ENCODE measurements at regions not wholly inside any gene's neighbourhood (a gene's known extent, or its start where the extent isn't known, plus 50 kb on each side); places are given as distances from the start of the nearest gene placed in this dataset.

DNA sequence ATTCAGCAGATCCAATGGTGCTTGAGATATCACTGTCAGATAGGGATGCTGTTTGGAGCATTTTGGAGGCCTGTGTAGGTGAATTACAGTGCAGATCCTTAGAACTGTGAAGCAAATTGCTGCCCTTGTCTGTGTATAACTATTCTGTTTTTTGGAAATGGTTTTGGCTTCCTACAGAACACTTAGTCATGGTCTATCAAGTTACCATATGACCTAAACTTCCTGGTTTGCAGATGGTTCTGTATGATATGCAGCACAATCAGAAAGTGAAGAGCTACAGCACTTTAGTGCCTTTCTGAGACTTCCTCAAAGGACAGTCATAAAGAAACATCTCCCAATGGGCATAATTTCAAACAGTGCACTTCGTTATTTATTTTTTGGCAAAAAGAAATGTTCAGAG is 688.6 kb downstream of the SH3BGRL start:
- no peak overlapping the region for H4K5ac ChIP-seq (ENCODE audit: low read depth, low read length)
- H3K23ac ChIP-seq (ENCODE audit: low read depth, low read length), result no peak overlapping the region
- no peaks in the 10 kb centered on the region for H4K20me1 ChIP-seq (ENCODE audit: insufficient read depth, low read length)
- no peak overlapping the region for H2AK9ac ChIP-seq (replicated peaks; ENCODE audit: low read depth, low read length, poor library complexity)
- H3K4me1 ChIP-seq (ENCODE audit: control insufficient read depth, insufficient read depth, low read length), result no peaks in the 10 kb centered on the region
- H3K4ac ChIP-seq (ENCODE audit: low read depth, low read length), result no peak overlapping the region
- no TSS peak for BruUV-seq (replicated peaks)
- no peak overlapping the region for H2BK5ac ChIP-seq (ENCODE audit: low read depth, low read length, poor library complexity, severe bottlenecking)
- no peak overlapping the region for H3K18ac ChIP-seq (ENCODE audit: low read depth, low read length)
- H4K8ac ChIP-seq (ENCODE audit: low read depth in 2 of 2, low read length in 2 of 2), result no peak overlapping the region
- DNase-seq, result no peak
- no peak overlapping the region for H3K56ac ChIP-seq (ENCODE audit: extremely low read depth, insufficient read depth, low read length)
- ATAC-seq (ENCODE audit: low read depth), result no peak
- H3K9me3 ChIP-seq (ENCODE audit: control insufficient read depth, insufficient read depth, low read length), result no peaks in the 10 kb centered on the region
- no peaks in the 10 kb centered on the region for H3K36me3 ChIP-seq (ENCODE audit: control insufficient read depth, insufficient read depth, low read length)
- dilution Hi-C loops (cut with HindIII; ENCODE audit: low sequenced_read_pairs, unreplicated experiment) (no loop called here), intact Hi-C loops (cut with micrococcal nuclease) (no loop called here), in situ Hi-C loops (cut with MboI; ENCODE audit: low sequenced_read_pairs) (no loop called here)
- H3K4me2 ChIP-seq (ENCODE audit: low read depth, low read length), result no peak overlapping the region
- H3K27ac ChIP-seq (ENCODE audit: insufficient read depth, low read length), result no peak overlapping the region
- ChIA-PET CTCF (interaction anchor here (0.6 kb wide), 1 partner anchor 1274 kb away, joined by 4 read pairs; no protein-coding TSS in a partner anchor), POLR2A (ENCODE audit: unreplicated experiment) (no interaction called here)
- no peak overlapping the region for H2AK5ac ChIP-seq (ENCODE audit: low read depth, low read length)
- H3K27me3 ChIP-seq (ENCODE audit: control insufficient read depth, insufficient read depth, low read length), result no peaks in the 10 kb centered on the region
- H3K4me3 ChIP-seq (ENCODE audit: insufficient read depth, low read depth, low read length), result no peak overlapping the region
- H3K79me1 ChIP-seq (ENCODE audit: low read depth in 1 of 2, low read length in 2 of 2), result no peaks in the 10 kb centered on the region
- H2BK15ac ChIP-seq (ENCODE audit: low read depth, low read length), result no peak overlapping the region
- no peak overlapping the region for H2BK120ac ChIP-seq (ENCODE audit: low read depth, low read length)
- H3K9me1 ChIP-seq (ENCODE audit: insufficient read depth, low read length), result no peaks in the 10 kb centered on the region
- no peak overlapping the region for H2BK20ac ChIP-seq (ENCODE audit: low read depth, low read length)
- no peak overlapping the region for H2AFZ ChIP-seq (replicated peaks; ENCODE audit: low read length, poor library complexity)
- no CpG with 5 or more reads among the region's 1 CpG for WGBS, 2 experiments (ENCODE audit: extremely low coverage in 2 of 2, insufficient read length in 1 of 2)
- TF ChIP-seq CEBPB (IDR thresholded peaks at IDR 0.05; ENCODE audit: low read depth, low read length), result no peak
- H3K9ac ChIP-seq (ENCODE audit: low read depth, low read length), result no peak overlapping the region
- H3K14ac ChIP-seq (replicated peaks; ENCODE audit: low read depth, low read length), result no peak overlapping the region
- H4K91ac ChIP-seq (ENCODE audit: insufficient read depth, low read depth, low read length), result no peak overlapping the region
